Smooth muscle cell (in vitro differentiated cells): ENCODE measurements at regions not wholly inside any gene's neighbourhood (a gene's known extent, or its start where the extent isn't known, plus 50 kb on each side); places are given as distances from the start of the nearest gene placed in this dataset.
"Not testable (repeated sequence)": the region's sequence is repeated elsewhere in the genome, so short reads cannot be mapped to it uniquely, and the experiment has no call there.

Source experiments
- DNase-seq: peaks from one replicate; lab custom pipeline; 2025; ENCODE audit not compliant: unreplicated experiment; lab: John Stamatoyannopoulos, UW
- H2AFZ ChIP-seq: fragments of 200-600 bp; sonication (generic); 2 replicates; pipeline ENCODE4 v1.6.0; 2016; ENCODE audit warnings: antibody characterized with exemption, low read depth, mild to moderate bottlenecking
- H3F3A ChIP-seq: fragments of 200-600 bp; sonication (generic); 2 replicates; pipeline ENCODE4 v1.6.0; 2017; ENCODE audit warnings: antibody characterized with exemption, low read depth
- H3K27ac ChIP-seq: fragments of 200-600 bp; sonication (generic); 2 replicates; pipeline ENCODE4 v1.5.1; 2016; ENCODE audit warnings: low read depth, mild to moderate bottlenecking
- H3K27me3 ChIP-seq: fragments of 200-600 bp; sonication (generic); 2 replicates; pipeline ENCODE4 v1.6.1; 2016; ENCODE audit warnings: low read depth, mild to moderate bottlenecking
- H3K36me3 ChIP-seq: fragments of 200-600 bp; sonication (generic); 2 replicates; pipeline ENCODE4 v1.5.1; 2016; ENCODE audit warnings: low read depth
- H3K4me1 ChIP-seq: fragments of 200-600 bp; sonication (generic); 2 replicates; pipeline ENCODE4 v1.5.1; 2016; ENCODE audit warnings: low read depth
- H3K4me2 ChIP-seq: fragments of 200-600 bp; sonication (generic); 2 replicates; pipeline ENCODE4 v1.6.0; 2016; ENCODE audit warnings: mild to moderate bottlenecking
- H3K4me3 ChIP-seq: fragments of 200-600 bp; sonication (generic); 2 replicates; pipeline ENCODE4 v1.5.1; 2016; ENCODE audit warnings: mild to moderate bottlenecking
- H3K79me2 ChIP-seq: fragments of 200-600 bp; sonication (generic); 2 replicates; pipeline ENCODE4 v1.6.0; 2016; ENCODE audit warnings: low read depth, mild to moderate bottlenecking
- H3K9ac ChIP-seq: fragments of 200-600 bp; sonication (generic); 2 replicates; pipeline ENCODE4 v1.6.0; 2016; ENCODE audit warnings: low read depth
- H3K9me3 ChIP-seq: fragments of 200-600 bp; sonication (generic); replicated peaks from 2 replicates; pipeline ENCODE4 v1.5.1; 2016; ENCODE audit warnings: low read depth
- H4K20me1 ChIP-seq: fragments of 200-600 bp; sonication (generic); 2 replicates; pipeline ENCODE4 v1.6.0; 2016; ENCODE audit warnings: low read depth
- WGBS: methylation state at CpG from one replicate; pipeline ENCODE4 v1.1.7; 2016; ENCODE audit warnings: low lambda C conversion rate; 5-methylcytosine and 5-hydroxymethylcytosine counted together
- TF ChIP-seq, protein P1 (sequence below): fragments of 200-600 bp; sonication (generic); IDR thresholded peaks from 2 replicates; pipeline ENCODE4 v1.5.1; 2017; ENCODE audit warnings: borderline replicate concordance, mild to moderate bottlenecking, antibody characterized with exemption; ENCODE audit not compliant: insufficient read depth, poor library complexity, severe bottlenecking

DNA sequence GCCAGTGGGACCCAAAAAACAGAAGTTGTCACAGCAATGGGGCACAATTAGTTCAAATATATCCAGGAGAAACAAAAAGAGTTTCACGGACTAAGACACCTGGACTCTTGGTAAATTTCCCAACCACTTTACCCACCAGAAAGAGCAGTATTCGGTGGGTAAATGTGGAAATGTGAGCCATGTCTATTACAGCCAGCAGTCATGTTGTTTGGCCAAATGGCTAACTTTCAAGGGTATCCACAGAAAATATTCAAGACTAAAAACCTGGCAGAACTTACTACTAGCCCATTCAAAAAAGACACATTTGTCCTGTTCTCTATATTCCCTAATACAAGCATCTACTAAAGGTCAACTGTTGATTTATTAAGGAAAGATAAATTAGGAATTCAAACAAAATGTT is 1296.0 kb upstream of the NXPH2 start:
- 89% methylated on average over 2 of the region's 2 CpGs for WGBS
- no peak overlapping the region for H3K27ac ChIP-seq
- no peaks in the 10 kb centered on the region for H3K27me3 ChIP-seq
- no peaks in the 10 kb centered on the region for H3K36me3 ChIP-seq
- H3F3A ChIP-seq, result no peaks in the 10 kb centered on the region
- DNase-seq, result no peak
- H3K4me1 ChIP-seq, result no peaks in the 10 kb centered on the region
- H3K9ac ChIP-seq, result no peak overlapping the region
- H3K79me2 ChIP-seq, result no peaks in the 10 kb centered on the region
- TF ChIP-seq, protein P1, sequence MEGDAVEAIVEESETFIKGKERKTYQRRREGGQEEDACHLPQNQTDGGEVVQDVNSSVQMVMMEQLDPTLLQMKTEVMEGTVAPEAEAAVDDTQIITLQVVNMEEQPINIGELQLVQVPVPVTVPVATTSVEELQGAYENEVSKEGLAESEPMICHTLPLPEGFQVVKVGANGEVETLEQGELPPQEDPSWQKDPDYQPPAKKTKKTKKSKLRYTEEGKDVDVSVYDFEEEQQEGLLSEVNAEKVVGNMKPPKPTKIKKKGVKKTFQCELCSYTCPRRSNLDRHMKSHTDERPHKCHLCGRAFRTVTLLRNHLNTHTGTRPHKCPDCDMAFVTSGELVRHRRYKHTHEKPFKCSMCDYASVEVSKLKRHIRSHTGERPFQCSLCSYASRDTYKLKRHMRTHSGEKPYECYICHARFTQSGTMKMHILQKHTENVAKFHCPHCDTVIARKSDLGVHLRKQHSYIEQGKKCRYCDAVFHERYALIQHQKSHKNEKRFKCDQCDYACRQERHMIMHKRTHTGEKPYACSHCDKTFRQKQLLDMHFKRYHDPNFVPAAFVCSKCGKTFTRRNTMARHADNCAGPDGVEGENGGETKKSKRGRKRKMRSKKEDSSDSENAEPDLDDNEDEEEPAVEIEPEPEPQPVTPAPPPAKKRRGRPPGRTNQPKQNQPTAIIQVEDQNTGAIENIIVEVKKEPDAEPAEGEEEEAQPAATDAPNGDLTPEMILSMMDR, result no peak
- H3K9me3 ChIP-seq, result no peaks in the 10 kb centered on the region
- no peaks in the 10 kb centered on the region for H4K20me1 ChIP-seq
- H3K4me2 ChIP-seq, result no peak overlapping the region
- H2AFZ ChIP-seq, result no peak overlapping the region
- H3K4me3 ChIP-seq, result no peak overlapping the region

DNA sequence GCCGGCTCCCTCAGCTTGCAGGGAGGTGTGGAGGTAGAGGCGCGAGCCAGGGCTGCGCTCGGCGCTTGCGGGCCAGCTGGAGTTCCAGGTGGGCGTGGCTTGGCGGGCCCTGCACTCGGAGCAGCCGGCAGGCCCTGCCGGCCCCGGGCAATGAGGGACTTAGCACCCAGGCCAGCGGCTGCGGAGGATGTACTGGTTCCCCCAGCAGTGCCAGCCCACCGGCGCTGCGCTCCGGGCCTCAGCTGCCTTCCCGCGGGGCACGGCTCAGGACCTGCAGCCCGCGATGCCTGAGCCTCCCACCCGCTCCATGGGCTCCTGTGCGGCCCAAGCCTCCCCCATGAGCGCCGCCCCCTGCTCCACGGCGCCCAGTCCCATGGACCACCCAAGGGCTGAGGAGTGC is 1293.6 kb upstream of the NXPH2 start:
- H3F3A ChIP-seq, H3K36me3 ChIP-seq, H3K4me2 ChIP-seq, H3K4me3 ChIP-seq, H3K9ac ChIP-seq, H3K4me1 ChIP-seq, DNase-seq, H3K9me3 ChIP-seq, H3K27me3 ChIP-seq, H3K27ac ChIP-seq, H4K20me1 ChIP-seq, H3K79me2 ChIP-seq, H2AFZ ChIP-seq: not testable (repeated sequence)
- WGBS, result 97% methylated on average over 25 of the region's 30 CpGs

DNA sequence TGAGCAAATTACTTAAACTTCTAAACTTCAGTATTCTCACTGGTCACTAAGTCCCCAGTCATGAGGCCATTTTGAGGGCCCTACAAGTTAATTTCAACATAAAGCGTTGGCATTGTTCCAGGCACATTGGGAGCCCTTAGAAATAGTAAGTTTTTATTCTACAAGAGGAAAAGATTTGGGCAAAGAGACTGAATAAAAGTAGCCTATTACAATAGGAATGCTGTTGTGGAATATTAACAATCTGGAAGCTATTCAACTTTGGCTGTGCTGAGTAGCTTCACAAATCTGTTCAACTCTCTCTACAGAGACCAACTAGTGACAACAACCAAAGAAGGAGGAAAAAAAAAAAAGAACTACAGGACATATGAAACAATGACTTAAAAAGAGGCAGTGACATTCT is 1287.5 kb upstream of the NXPH2 start:
- 94% methylated on average over 1 of the region's 1 CpG for WGBS
- no peak overlapping the region for H3K4me3 ChIP-seq
- TF ChIP-seq, protein P1, result no peak
- H3K4me1 ChIP-seq, result no peaks in the 10 kb centered on the region
- H3K27me3 ChIP-seq, result no peaks in the 10 kb centered on the region
- H3K27ac ChIP-seq, result no peak overlapping the region
- no peak overlapping the region for H3K4me2 ChIP-seq
- H3K36me3 ChIP-seq, result no peaks in the 10 kb centered on the region
- no peaks in the 10 kb centered on the region for H4K20me1 ChIP-seq
- no peak for DNase-seq
- H3K9me3 ChIP-seq, result no peaks in the 10 kb centered on the region
- no peaks in the 10 kb centered on the region for H3K79me2 ChIP-seq
- no peaks in the 10 kb centered on the region for H3F3A ChIP-seq
- H2AFZ ChIP-seq, result no peak overlapping the region
- no peak overlapping the region for H3K9ac ChIP-seq

DNA sequence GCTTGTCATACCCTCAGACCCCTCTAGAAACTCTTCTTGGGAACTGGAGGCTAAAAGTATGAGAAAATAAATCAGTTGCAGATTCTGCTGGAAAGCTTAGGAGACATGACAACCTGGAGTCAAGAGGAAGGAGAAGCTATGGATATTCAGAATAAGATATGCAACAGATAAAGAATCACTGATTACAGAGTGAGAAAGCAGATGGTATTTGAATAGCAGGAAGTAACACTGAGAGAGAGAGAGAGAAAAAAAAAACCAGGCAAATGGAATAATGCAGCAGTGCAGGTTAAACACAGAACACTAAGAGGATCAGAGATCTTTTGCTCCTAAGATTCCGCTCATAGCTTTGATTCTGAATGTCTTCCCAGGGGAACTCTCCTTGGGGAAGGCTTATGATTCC is 1284.1 kb upstream of the NXPH2 start:
- 100% methylated on average over 1 of the region's 1 CpG for WGBS
- Histone ChIP-seq H3K36me3 (no peaks in the 10 kb centered on the region), H3K4me3 (no peak overlapping the region), H3K4me2 (no peak overlapping the region), H3K4me1 (no peaks in the 10 kb centered on the region), H3K27ac (no peak overlapping the region), H3K9me3 (no peaks in the 10 kb centered on the region), H3K27me3 (no peaks in the 10 kb centered on the region), H3F3A (no peaks in the 10 kb centered on the region), H3K9ac (no peak overlapping the region), H2AFZ (no peak overlapping the region), H4K20me1 (no peaks in the 10 kb centered on the region), H3K79me2 (no peaks in the 10 kb centered on the region)
- TF ChIP-seq, protein P1, result no peak
- DNase-seq, result no peak
